ENCODE measurements at regions not wholly inside any gene's neighbourhood (a gene's known extent, or its start where the extent isn't known, plus 50 kb on each side); places are given as distances from the start of the nearest gene placed in this dataset.

- no peak for TF ChIP-seq POLR2A (IDR thresholded peaks at IDR 0.05; ENCODE audit: low read depth, low read length)
- TF ChIP-seq TAF1 (IDR thresholded peaks at IDR 0.05; ENCODE audit: low read depth, low read length), result no peak
- no peak for TF ChIP-seq PAX5 (IDR thresholded peaks at IDR 0.05; ENCODE audit: insufficient read depth, low read length, severe bottlenecking)
- no peak for TF ChIP-seq POLR2AphosphoS5 (IDR thresholded peaks at IDR 0.05; ENCODE audit: low read depth, low read length)
- TF ChIP-seq POU2F2 (IDR thresholded peaks at IDR 0.05; ENCODE audit: low read depth, low read length), result no peak
Observed at GRCh38 chr2:111668741-111669140, 215.3 kb downstream of the ANAPC1 start.

All from GM12891 (cell line).